ENCODE measurements at regions not wholly inside any gene's neighbourhood (a gene's known extent, or its start where the extent isn't known, plus 50 kb on each side); places are given as distances from the start of the nearest gene placed in this dataset.
"Not testable (repeated sequence)": the region's sequence is repeated elsewhere in the genome, so short reads cannot be mapped to it uniquely, and the experiment has no call there.

GRCh38 chr21:17738176-17738953 lies 80.8 kb downstream of the C21orf91 start:
- DNase-seq (ENCODE audit: low read depth in 1 of 2, low spot score in 1 of 2) = no peak

- DNase-seq (ENCODE audit: low read depth in 1 of 2, low spot score in 1 of 2) = no peak
These were observed 83.1 kb downstream of the C21orf91 start for GRCh38 chr21:17736072-17736471.

- no peak for DNase-seq (ENCODE audit: low read depth in 1 of 2, low spot score in 1 of 2)
These were observed 85.9 kb downstream of the C21orf91 start for GRCh38 chr21:17733209-17733608.

- DNase-seq (ENCODE audit: low read depth in 1 of 2, low spot score in 1 of 2) = no peak
These were observed 86.8 kb downstream of the C21orf91 start for GRCh38 chr21:17732306-17732705.

GRCh38 chr21:17731554-17731953 lies 87.6 kb downstream of the C21orf91 start:
- no peak for DNase-seq (ENCODE audit: low read depth in 1 of 2, low spot score in 1 of 2)

- DNase-seq (ENCODE audit: low read depth in 1 of 2, low spot score in 1 of 2) = no peak
These were observed 88.4 kb downstream of the C21orf91 start for GRCh38 chr21:17730782-17731181.

- DNase-seq (ENCODE audit: low read depth in 1 of 2, low spot score in 1 of 2) = no peak
These were observed 89.7 kb downstream of the C21orf91 start for GRCh38 chr21:17729455-17729854.

- no peak for DNase-seq (ENCODE audit: low read depth in 1 of 2, low spot score in 1 of 2)
These were observed 91.8 kb downstream of the C21orf91 start for GRCh38 chr21:17727361-17727760.

GRCh38 chr21:17726047-17726829 lies 92.9 kb downstream of the C21orf91 start:
- no peak for DNase-seq (ENCODE audit: low read depth in 1 of 2, low spot score in 1 of 2)

GRCh38 chr21:17725339-17725738 lies 93.8 kb downstream of the C21orf91 start:
- no peak for DNase-seq (ENCODE audit: low read depth in 1 of 2, low spot score in 1 of 2)

- no peak for DNase-seq (ENCODE audit: low read depth in 1 of 2, low spot score in 1 of 2)
These were observed 100.2 kb upstream of the BTG3 start for GRCh38 chr21:17712887-17713286.

GRCh38 chr21:17711896-17712295 lies 99.2 kb upstream of the BTG3 start:
- no peak for DNase-seq (ENCODE audit: low read depth in 1 of 2, low spot score in 1 of 2)

GRCh38 chr21:17709266-17709611 lies 96.5 kb upstream of the BTG3 start:
- no peak for DNase-seq (ENCODE audit: low read depth in 1 of 2, low spot score in 1 of 2)

GRCh38 chr21:17708522-17709265 lies 96.0 kb upstream of the BTG3 start:
- no peak for DNase-seq (ENCODE audit: low read depth in 1 of 2, low spot score in 1 of 2)

GRCh38 chr21:17699524-17700189 lies 87.0 kb upstream of the BTG3 start:
- DNase-seq (ENCODE audit: low read depth in 1 of 2, low spot score in 1 of 2) = no peak

- no peak for DNase-seq (ENCODE audit: low read depth in 1 of 2, low spot score in 1 of 2)
These were observed 84.8 kb upstream of the BTG3 start for GRCh38 chr21:17697473-17697872.

- not testable (repeated sequence) for DNase-seq (ENCODE audit: low read depth in 1 of 2, low spot score in 1 of 2)
These were observed 81.7 kb upstream of the BTG3 start for GRCh38 chr21:17694416-17694815.

GRCh38 chr21:17693801-17694200 lies 81.1 kb upstream of the BTG3 start:
- no peak for DNase-seq (ENCODE audit: low read depth in 1 of 2, low spot score in 1 of 2)

- DNase-seq (ENCODE audit: low read depth in 1 of 2, low spot score in 1 of 2) = no peak
These were observed 77.4 kb upstream of the BTG3 start for GRCh38 chr21:17690078-17690494.

GRCh38 chr21:17688912-17689874 lies 76.5 kb upstream of the BTG3 start:
- peak; percentile 6 to 31 for DNase-seq (ENCODE audit: low read depth in 1 of 2, low spot score in 1 of 2)

Data from stimulated activated CD4-positive, alpha-beta T cell treated with anti-CD3 and anti-CD28 coated beads, Interleukin-15, amount 100 ng/mL, for 1 hour (primary cell).